Spleen (tissue), 11 donors: ENCODE measurements at regions not wholly inside any gene's neighbourhood (a gene's known extent, or its start where the extent isn't known, plus 50 kb on each side); places are given as distances from the start of the nearest gene placed in this dataset.
"Not testable (repeated sequence)": the region's sequence is repeated elsewhere in the genome, so short reads cannot be mapped to it uniquely, and the experiment has no call there.

Experiments
- DNase-seq: peaks from one replicate; pipeline ENCODE4 v3.0.0-alpha.2; 2020
- H3K27ac ChIP-seq, 8 donors: fragments of 200-600 bp; sonication (generic) in 7 of 8; 1 replicate in 4 of 8; 2 replicates in 4 of 8; pipeline versions ENCODE4 v1.5.0 to v1.8.0; 2016 to 2021; ENCODE audit warnings: inconsistent platforms in 4 of 8, mild to moderate bottlenecking in 4 of 8, moderate library complexity in 1 of 8
- H3K27me3 ChIP-seq, 7 donors: fragments of 200-600 bp; sonication (generic) in 6 of 7; replicated peaks in 1 of 7; 1 replicate in 4 of 7; 2 replicates in 3 of 7; pipeline versions ENCODE4 v1.5.0 to v1.8.0; 2016 to 2021; ENCODE audit warnings: inconsistent platforms in 3 of 7, mild to moderate bottlenecking in 1 of 7
- H3K36me3 ChIP-seq, 6 donors: fragments of 200-600 bp; sonication (generic) in 5 of 6; 1 replicate in 4 of 6; 2 replicates in 2 of 6; pipeline versions ENCODE4 v1.5.0 to v1.8.0; 2016 to 2021; ENCODE audit warnings: inconsistent platforms in 2 of 6
- H3K4me1 ChIP-seq, 6 donors: fragments of 200-600 bp; sonication (generic) in 5 of 6; 1 replicate in 3 of 6; 2 replicates in 3 of 6; pipeline versions ENCODE4 v1.5.0 to v1.8.0; 2016 to 2021; ENCODE audit warnings: inconsistent platforms in 3 of 6
- H3K4me3 ChIP-seq, 8 donors: fragments of 200-600 bp; sonication (generic) in 7 of 8; 1 replicate in 4 of 8; 2 replicates in 4 of 8; pipeline versions ENCODE4 v1.5.0 to v1.8.0; 2016 to 2021; ENCODE audit warnings: inconsistent platforms in 4 of 8, mild to moderate bottlenecking in 4 of 8, moderate library complexity in 2 of 8
- H3K9me3 ChIP-seq, 8 donors: fragments of 200-600 bp; sonication (generic) in 7 of 8; 1 replicate in 4 of 8; 2 replicates in 4 of 8; pipeline versions ENCODE4 v1.5.0 to v1.8.0; 2016 to 2021; ENCODE audit warnings: inconsistent platforms in 4 of 8
- CTCF ChIP-seq, 11 experiments: fragments of 200-600 bp in 7 of 11; fragments of 450-650 bp in 4 of 11; sonication (generic) in 4 of 11; IDR thresholded peaks in 8 of 11; conservative IDR thresholded peaks in 3 of 11; 1 replicate in 7 of 11; 2 replicates in 4 of 11; pipeline versions ENCODE4 v1.4.0 to v1.8.0; 2016 to 2021; ENCODE audit warnings: antibody characterized with exemption in 11 of 11, inconsistent platforms in 4 of 11, mild to moderate bottlenecking in 1 of 11
- POLR2A ChIP-seq, 3 donors: fragments of 450-650 bp; IDR thresholded peaks; one replicate each; pipeline ENCODE4 v1.5.1; 2017; ENCODE audit warnings: antibody characterized with exemption in 3 of 3, mild to moderate bottlenecking in 1 of 3
- POLR2AphosphoS5 ChIP-seq, 3 donors: sonication (generic); formaldehyde crosslinking; IDR thresholded peaks; one replicate each; pipeline ENCODE4 v1.5.1; 2017; ENCODE audit warnings: antibody characterized with exemption in 3 of 3
- WGBS, 5 donors: extraction: QIAGEN DNeasy Blood & Tissue Kit in 3 of 5; methylation state at CpG; one replicate each; pipeline versions ENCODE4 v1.1.5 to v1.1.7; 2013 to 2018; 5-methylcytosine and 5-hydroxymethylcytosine counted together
- intact Hi-C: fragments of 100-400 bp; cut with DNase I; formaldehyde crosslinking; loops from one replicate; pipeline ENCODE4 v1.15.0; 2023; ENCODE audit warnings: low total_unique reads
- donor health status: healthy with polysubstance abuse.
- donor health status: DM: no; HTN: no; CAD: no; lungs with moderate emphysema.
- donor health status: DM: no; HTN: no; CAD: no.
- donor health status: Bipolar disorder and iron deficiency.
- donor health status: healthy.
- donor health status: DM: no; HTN: no; CAD: no.
- donor health status: DM: yes; HTN: yes; CAD: no.

- Histone ChIP-seq H3K36me3 (no peaks in the 10 kb centered on the region), H3K27me3 (no peaks in the 10 kb centered on the region), H3K4me3 (no peak overlapping the region), H3K4me1 (peaks cover 4 to 36% (median 20%) of the 10 kb centered on the region in 6 donors), H3K9me3 (no peaks in the 10 kb centered on the region), H3K27ac (no peak overlapping the region)
- TF ChIP-seq POLR2A (IDR thresholded peaks at IDR 0.05), result no peak
- no peak for TF ChIP-seq CTCF (IDR thresholded peaks at IDR 0.05 in 8 of 11, conservative IDR thresholded peaks at IDR 0.05 in 3 of 11)
- no peak for TF ChIP-seq POLR2AphosphoS5 (IDR thresholded peaks at IDR 0.05)
- WGBS, 5 donors, result 89 to 100% (median 98%) methylated on average over 1 of the region's 1 CpG
- DNase-seq, result no peak
- intact Hi-C loops, result no loop called here
Observed at GRCh38 chr11:72521664-72522063, 87.3 kb upstream of the CLPB start.

- Histone ChIP-seq H3K36me3 (no peaks in the 10 kb centered on the region), H3K4me1 (peaks cover 4 to 36% (median 20%) of the 10 kb centered on the region in 6 donors), H3K4me3 (no peak overlapping the region), H3K9me3 (no peaks in the 10 kb centered on the region), H3K27ac (no peak overlapping the region), H3K27me3 (no peaks in the 10 kb centered on the region)
- 70 to 92% (median 86%) methylated on average over 5 of the region's 5 CpGs for WGBS, 5 donors
- no peak for DNase-seq
- intact Hi-C loops, result no loop called here
- TF ChIP-seq POLR2A (IDR thresholded peaks at IDR 0.05), result no peak
- no peak for TF ChIP-seq CTCF (IDR thresholded peaks at IDR 0.05 in 8 of 11, conservative IDR thresholded peaks at IDR 0.05 in 3 of 11)
- no peak for TF ChIP-seq POLR2AphosphoS5 (IDR thresholded peaks at IDR 0.05)
Observed at GRCh38 chr11:72520815-72521214, 86.5 kb upstream of the CLPB start.

DNA sequence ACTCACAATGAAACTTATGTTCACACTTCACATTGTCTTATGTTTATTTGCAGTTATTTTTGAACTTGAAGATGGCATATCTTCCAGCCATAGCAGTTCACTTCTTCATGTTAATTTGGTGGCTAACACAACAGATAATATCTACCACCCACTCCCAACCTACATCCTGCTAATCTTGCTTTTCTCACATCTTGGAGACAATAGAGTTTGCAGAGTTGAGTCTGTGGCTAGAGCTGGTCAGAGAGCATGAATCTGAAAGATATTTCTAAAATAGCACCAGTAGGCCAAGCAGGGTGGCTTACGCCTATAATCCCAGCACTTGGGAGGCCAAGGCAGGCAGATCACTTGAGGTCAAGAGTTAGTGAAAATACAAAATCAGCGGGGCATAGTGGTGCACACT, 85.6 kb upstream of the CLPB start:
- intact Hi-C loops, DNase-seq, H3K9me3 ChIP-seq, H3K27me3 ChIP-seq, H3K36me3 ChIP-seq: not testable (repeated sequence)
- Histone ChIP-seq H3K4me1 (peaks cover 4 to 36% (median 20%) of the 10 kb centered on the region in 6 donors), H3K4me3 (peak overlapping the region in 5 of 8 donors; percentile 6 to 57 (median 11)), H3K27ac (peak overlapping the region in 7 of 8 donors; percentile 48 to 76 (median 55))
- WGBS, 5 donors, result 64 to 80% (median 72%) methylated on average over 2 of the region's 2 CpGs

DNA sequence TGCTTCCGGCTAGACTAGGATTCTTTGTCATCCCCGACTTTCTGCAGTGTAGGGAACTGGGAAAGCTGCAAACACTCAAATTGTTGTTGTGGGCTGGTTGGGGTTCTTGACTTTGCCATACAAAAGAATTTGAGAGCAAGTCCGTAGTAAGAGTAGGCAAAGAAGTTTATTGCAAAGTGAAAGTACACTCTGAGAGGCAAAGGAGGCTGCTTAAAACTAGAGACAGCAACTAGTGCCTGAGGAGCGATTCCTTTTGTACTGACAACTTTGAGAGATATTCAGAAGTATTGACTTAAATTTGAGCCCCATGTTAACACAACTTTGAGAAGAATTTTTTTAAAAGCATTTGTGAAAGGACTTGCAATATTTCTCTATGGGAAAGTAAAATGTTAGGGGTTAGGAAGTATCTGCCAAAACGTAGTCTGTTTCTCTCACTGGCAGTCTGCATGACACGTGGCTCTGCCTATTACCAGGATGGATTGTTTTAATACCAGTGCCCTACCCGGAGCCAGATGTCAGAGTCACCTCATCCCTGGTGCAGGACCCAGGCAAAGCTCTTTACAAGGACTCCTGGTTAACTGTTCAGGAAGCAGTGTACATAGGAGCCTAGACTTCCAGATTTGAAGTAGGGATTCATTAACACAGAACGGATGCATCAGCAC, 85.0 kb upstream of the CLPB start:
- no peaks in the 10 kb centered on the region for H3K36me3 ChIP-seq
- H3K4me3 ChIP-seq, result peak overlapping the region; percentile 6 to 57 (median 16)
- intact Hi-C loops, result no loop called here
- peaks cover 0 to 7% (median 0%) of the 10 kb centered on the region in 8 donors for H3K9me3 ChIP-seq
- peaks cover 4 to 36% (median 20%) of the 10 kb centered on the region in 6 donors for H3K4me1 ChIP-seq
- 26 to 34% (median 31%) methylated on average over 8 of the region's 8 CpGs for WGBS, 5 donors
- peak overlapping the region; percentile 3 to 76 (median 55) for H3K27ac ChIP-seq
- DNase-seq, result no peak
- TF ChIP-seq POLR2A (IDR thresholded peaks at IDR 0.05), result no peak
- no peak for TF ChIP-seq POLR2AphosphoS5 (IDR thresholded peaks at IDR 0.05)
- no peak for TF ChIP-seq CTCF (IDR thresholded peaks at IDR 0.05 in 8 of 11, conservative IDR thresholded peaks at IDR 0.05 in 3 of 11)
- no peaks in the 10 kb centered on the region for H3K27me3 ChIP-seq
